PC-9 (cell line): ENCODE measurements at regions not wholly inside any gene's neighbourhood (a gene's known extent, or its start where the extent isn't known, plus 50 kb on each side); places are given as distances from the start of the nearest gene placed in this dataset.

Experiments
- EZH2 ChIP-seq: fragments of 200-600 bp; sonication (generic); IDR thresholded peaks from 2 replicates; pipeline ENCODE4 v1.8.0; 2017; ENCODE audit warnings: antibody characterized with exemption, low read depth
- TF ChIP-seq, protein P1 (sequence below): fragments of 200-600 bp; sonication (generic); conservative IDR thresholded peaks from 2 replicates; pipeline ENCODE4 v1.6.1; 2017; ENCODE audit warnings: mixed run types, antibody characterized with exemption, mild to moderate bottlenecking, moderate library complexity

DNA sequence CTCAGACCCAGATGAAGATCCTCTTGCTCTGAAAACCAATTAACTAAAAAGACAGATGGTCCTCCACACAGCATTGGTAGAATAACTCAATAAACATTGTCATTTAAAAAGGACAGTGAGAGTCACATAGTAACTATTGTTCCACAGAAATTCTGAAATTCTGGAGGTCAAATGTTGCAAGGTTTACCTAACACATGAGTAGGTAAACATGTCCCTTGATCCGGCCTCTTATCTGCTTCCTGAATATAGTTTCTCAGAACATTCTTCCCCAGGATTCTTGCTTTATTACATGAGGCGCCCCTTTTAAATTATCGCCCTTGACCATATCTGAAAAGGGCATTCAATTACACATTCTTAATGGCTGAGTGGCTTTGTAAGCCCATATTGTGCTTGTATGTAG, 270.7 kb downstream of the SEMA3D start:
- TF ChIP-seq, protein P1, sequence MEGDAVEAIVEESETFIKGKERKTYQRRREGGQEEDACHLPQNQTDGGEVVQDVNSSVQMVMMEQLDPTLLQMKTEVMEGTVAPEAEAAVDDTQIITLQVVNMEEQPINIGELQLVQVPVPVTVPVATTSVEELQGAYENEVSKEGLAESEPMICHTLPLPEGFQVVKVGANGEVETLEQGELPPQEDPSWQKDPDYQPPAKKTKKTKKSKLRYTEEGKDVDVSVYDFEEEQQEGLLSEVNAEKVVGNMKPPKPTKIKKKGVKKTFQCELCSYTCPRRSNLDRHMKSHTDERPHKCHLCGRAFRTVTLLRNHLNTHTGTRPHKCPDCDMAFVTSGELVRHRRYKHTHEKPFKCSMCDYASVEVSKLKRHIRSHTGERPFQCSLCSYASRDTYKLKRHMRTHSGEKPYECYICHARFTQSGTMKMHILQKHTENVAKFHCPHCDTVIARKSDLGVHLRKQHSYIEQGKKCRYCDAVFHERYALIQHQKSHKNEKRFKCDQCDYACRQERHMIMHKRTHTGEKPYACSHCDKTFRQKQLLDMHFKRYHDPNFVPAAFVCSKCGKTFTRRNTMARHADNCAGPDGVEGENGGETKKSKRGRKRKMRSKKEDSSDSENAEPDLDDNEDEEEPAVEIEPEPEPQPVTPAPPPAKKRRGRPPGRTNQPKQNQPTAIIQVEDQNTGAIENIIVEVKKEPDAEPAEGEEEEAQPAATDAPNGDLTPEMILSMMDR, result no peak
- no peak for TF ChIP-seq EZH2
